ENCODE measurements at regions not wholly inside any gene's neighbourhood (a gene's known extent, or its start where the extent isn't known, plus 50 kb on each side); places are given as distances from the start of the nearest gene placed in this dataset.

DNA sequence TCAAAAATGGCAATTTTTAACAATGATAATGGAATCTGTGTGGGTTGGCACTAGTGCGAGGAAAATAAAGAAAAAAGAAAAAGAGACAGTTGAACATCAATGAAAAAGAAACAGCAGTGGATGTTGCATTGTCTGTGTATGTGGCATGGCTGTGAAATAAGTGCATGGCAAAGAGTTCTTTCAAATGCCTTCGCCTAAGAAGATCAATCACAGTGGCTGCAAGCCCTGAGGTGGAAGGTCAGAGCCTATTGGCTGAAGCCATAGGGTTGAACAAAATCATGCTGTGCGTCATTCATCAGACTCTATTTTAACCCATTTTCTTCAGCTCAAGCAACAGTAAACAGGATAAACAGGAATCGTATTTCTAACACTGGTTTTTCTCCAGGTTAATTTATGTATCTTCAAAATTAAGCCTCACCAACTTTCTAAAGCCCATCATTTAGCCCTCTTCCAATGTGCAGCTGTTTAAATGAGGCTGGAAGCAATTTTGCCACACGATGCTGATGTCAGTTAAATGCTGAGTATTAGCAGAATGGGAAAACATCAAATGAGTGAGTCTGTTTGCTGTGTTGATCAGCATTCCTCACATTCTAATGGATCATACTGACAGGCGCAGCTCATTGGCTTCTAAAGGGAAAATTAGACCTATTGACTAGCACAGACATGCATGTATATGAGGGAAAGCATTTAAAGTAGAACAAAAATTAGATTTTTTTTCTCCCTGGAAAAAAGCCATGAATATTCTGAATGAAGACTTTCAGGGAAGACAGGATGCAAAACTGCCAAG lies 955.9 kb upstream of the EYS start:
- TF ChIP-seq MAX (IDR thresholded peaks at IDR 0.05) (no peak), POLR2A (IDR thresholded peaks at IDR 0.05; ENCODE audit: control extremely low read depth in 1 of 2, low read depth in 2 of 2, low read length in 2 of 2) (no peak), RFX5 (IDR thresholded peaks at IDR 0.05; ENCODE audit: borderline replicate concordance, low read depth, low read length) (no peak), SP2 (IDR thresholded peaks at IDR 0.05; ENCODE audit: low read length) (no peak), POU5F1 (IDR thresholded peaks at IDR 0.05; ENCODE audit: low read depth, low read length) (no peak), EZH2 (IDR thresholded peaks at IDR 0.05; ENCODE audit: low read depth, low read length, severe bottlenecking) (no peak)
- TF ChIP-seq, protein P1, sequence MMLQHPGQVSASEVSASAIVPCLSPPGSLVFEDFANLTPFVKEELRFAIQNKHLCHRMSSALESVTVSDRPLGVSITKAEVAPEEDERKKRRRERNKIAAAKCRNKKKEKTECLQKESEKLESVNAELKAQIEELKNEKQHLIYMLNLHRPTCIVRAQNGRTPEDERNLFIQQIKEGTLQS (IDR thresholded peaks at IDR 0.05; ENCODE audit: insufficient read depth, low read depth, low read length), result no peak

Data from H1 (cell line).